ENCODE measurements at regions not wholly inside any gene's neighbourhood (a gene's known extent, or its start where the extent isn't known, plus 50 kb on each side); places are given as distances from the start of the nearest gene placed in this dataset.

DNA sequence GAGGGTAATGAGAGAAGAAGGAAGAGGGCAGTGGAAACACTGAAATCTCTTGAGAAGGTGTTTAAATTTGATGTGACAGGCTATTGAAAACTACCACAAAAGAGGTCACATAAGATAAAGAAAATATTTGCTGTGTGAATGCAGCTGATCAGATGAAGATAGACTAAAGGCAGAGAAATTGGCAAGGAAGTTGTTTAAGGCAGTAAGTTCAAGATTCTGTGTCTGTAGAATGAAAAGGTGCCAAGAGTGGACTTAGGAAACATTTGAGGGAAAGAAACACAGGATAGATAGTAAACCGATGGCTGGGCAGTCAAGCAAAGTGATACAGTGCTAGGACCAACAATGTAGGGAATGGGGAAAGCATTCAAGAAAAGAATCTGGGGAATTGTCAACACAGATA is 332.3 kb upstream of the MARCKS start (continued):
- no peak for TF ChIP-seq CHD4 (IDR thresholded peaks at IDR 0.05; ENCODE audit: borderline replicate concordance)

- ATAC-seq (no peak), DNase-seq (ENCODE audit: low read depth in 1 of 2, low spot score in 1 of 2) (no peak), FAIRE-seq (no peak)
- Histone ChIP-seq H3K27ac (no peak overlapping the region), H3K4me3 (no peak overlapping the region), H3K9me3 (no peaks in the 10 kb centered on the region), H3K4me1 (no peaks in the 10 kb centered on the region), H3K4me2 (no peak overlapping the region)
- CTCF ChIA-PET: interaction anchor here (0.5 kb wide), 1 partner anchor 247 kb away, joined by 3 read pairs; no protein-coding TSS in a partner anchor
- no CpG with 5 or more reads among the region's 1 CpG for WGBS (ENCODE audit: missing lambda C conversion rate)
- TF ChIP-seq ZSCAN20 (CRISPR knock-in tag; IDR thresholded peaks at IDR 0.05) (no peak), ZC3H11A (IDR thresholded peaks at IDR 0.05) (no peak), CBX2 (IDR thresholded peaks at IDR 0.05; ENCODE audit: borderline replicate concordance, low read depth) (no peak), CTCF (IDR thresholded peaks at IDR 0.05) (no peak), FOSL2 (IDR thresholded peaks at IDR 0.05) (no peak), FOSL2 (CRISPR knock-in tag; IDR thresholded peaks at IDR 0.05) (no peak)
- POLR2A ChIA-PET: no interaction called here
These were observed 330.6 kb upstream of the MARCKS start for GRCh38 chr6:113526553-113526952.

GRCh38 chr6:113526995-113527394 is 330.1 kb upstream of the MARCKS start:
- ChIA-PET CTCF (interaction anchor here (0.5 kb wide), 1 partner anchor 247 kb away, joined by 3 read pairs; no protein-coding TSS in a partner anchor), POLR2A (no interaction called here)
- DNase-seq (ENCODE audit: low read depth in 1 of 2, low spot score in 1 of 2) (no peak), ATAC-seq (no peak), FAIRE-seq (no peak)
- no peak overlapping the region for H3K4me3 ChIP-seq
- H3K9me3 ChIP-seq: no peaks in the 10 kb centered on the region
- H3K4me1 ChIP-seq: no peaks in the 10 kb centered on the region
- TF ChIP-seq POLR2AphosphoS2 (conservative IDR thresholded peaks at IDR 0.05; ENCODE audit: low read length) (no peak), HOXB13 (CRISPR knock-in tag; IDR thresholded peaks at IDR 0.05; ENCODE audit: low read depth) (no peak), MYC (IDR thresholded peaks at IDR 0.05; ENCODE audit: borderline replicate concordance, low read length) (no peak), CHD2 (IDR thresholded peaks at IDR 0.05; ENCODE audit: low read length, partially characterized antibody) (no peak), ZSCAN20 (CRISPR knock-in tag; IDR thresholded peaks at IDR 0.05) (no peak), SREBF2 (IDR thresholded peaks at IDR 0.05) (no peak), NR3C1 (IDR thresholded peaks at IDR 0.05) (no peak), RNF2 (IDR thresholded peaks at IDR 0.05; ENCODE audit: borderline replicate concordance, low read depth) (no peak), MAZ (IDR thresholded peaks at IDR 0.05; ENCODE audit: borderline replicate concordance, low read depth, low read length) (no peak), CHD4 (IDR thresholded peaks at IDR 0.05; ENCODE audit: borderline replicate concordance) (no peak)
- TF ChIP-seq, protein P1, sequence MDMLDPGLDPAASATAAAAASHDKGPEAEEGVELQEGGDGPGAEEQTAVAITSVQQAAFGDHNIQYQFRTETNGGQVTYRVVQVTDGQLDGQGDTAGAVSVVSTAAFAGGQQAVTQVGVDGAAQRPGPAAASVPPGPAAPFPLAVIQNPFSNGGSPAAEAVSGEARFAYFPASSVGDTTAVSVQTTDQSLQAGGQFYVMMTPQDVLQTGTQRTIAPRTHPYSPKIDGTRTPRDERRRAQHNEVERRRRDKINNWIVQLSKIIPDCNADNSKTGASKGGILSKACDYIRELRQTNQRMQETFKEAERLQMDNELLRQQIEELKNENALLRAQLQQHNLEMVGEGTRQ (IDR thresholded peaks at IDR 0.05): no peak
- 88% methylated on average over 3 of the region's 3 CpGs for WGBS (ENCODE audit: missing lambda C conversion rate)
- H3K27ac ChIP-seq: no peak overlapping the region
- H3K4me2 ChIP-seq: no peak overlapping the region

DNA sequence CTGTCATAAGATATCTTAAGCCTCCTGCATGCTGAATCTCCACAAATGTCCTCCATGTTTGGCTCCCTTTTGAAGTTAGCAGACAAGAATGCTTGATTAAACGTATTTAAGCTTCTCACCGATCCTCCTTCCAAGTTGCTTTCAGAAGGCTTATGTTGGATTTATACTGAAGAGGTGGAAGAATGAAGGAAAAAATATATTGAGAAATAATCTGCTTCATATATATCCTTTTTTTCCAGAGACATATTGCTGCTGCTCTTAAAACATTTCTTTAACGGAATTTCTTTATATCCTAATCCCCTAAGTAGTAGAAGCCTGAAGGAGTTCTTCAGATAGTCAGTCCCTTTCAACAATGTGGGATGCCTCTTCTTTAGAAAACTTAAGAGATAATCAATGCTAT is 329.0 kb upstream of the MARCKS start:
- DNase-seq (ENCODE audit: low read depth in 1 of 2, low spot score in 1 of 2): no peak
- ChIA-PET CTCF (no interaction called here), POLR2A (no interaction called here)
- TF ChIP-seq CBX2 (IDR thresholded peaks at IDR 0.05; ENCODE audit: borderline replicate concordance, low read depth): no peak
- TF ChIP-seq HOXB5 (CRISPR knock-in tag; IDR thresholded peaks at IDR 0.05): no peak
- no peak for TF ChIP-seq PHF8 (IDR thresholded peaks at IDR 0.05; ENCODE audit: borderline replicate concordance, low read depth)
- TF ChIP-seq BHLHE40 (IDR thresholded peaks at IDR 0.05; ENCODE audit: low read depth, low read length): no peak
- TF ChIP-seq, protein P2, sequence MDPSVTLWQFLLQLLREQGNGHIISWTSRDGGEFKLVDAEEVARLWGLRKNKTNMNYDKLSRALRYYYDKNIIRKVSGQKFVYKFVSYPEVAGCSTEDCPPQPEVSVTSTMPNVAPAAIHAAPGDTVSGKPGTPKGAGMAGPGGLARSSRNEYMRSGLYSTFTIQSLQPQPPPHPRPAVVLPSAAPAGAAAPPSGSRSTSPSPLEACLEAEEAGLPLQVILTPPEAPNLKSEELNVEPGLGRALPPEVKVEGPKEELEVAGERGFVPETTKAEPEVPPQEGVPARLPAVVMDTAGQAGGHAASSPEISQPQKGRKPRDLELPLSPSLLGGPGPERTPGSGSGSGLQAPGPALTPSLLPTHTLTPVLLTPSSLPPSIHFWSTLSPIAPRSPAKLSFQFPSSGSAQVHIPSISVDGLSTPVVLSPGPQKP (IDR thresholded peaks at IDR 0.05; ENCODE audit: low read depth, low read length): no peak
- 87% methylated on average over 3 of the region's 3 CpGs for WGBS (ENCODE audit: missing lambda C conversion rate)
- Histone ChIP-seq H3K4me1 (no peaks in the 10 kb centered on the region), H3K4me2 (no peak overlapping the region), H3K9me3 (no peaks in the 10 kb centered on the region), H3K4me3 (no peak overlapping the region), H3K27ac (no peak overlapping the region)
- ATAC-seq: no peak
- no peak for FAIRE-seq

Data from A549 (cell line).